Liver (tissue), 8 donors: ENCODE measurements at regions not wholly inside any gene's neighbourhood (a gene's known extent, or its start where the extent isn't known, plus 50 kb on each side); places are given as distances from the start of the nearest gene placed in this dataset.

ENCODE experiments used
- DNase-seq: peaks from one replicate; pipeline ENCODE4 v3.0.0-alpha.2; 2017; ENCODE audit warnings: low spot score
- H3K27ac ChIP-seq, 2 donors: one replicate each; pipeline ENCODE4 v1.7.0; 2013; ENCODE audit warnings: inconsistent platforms in 2 of 2, low read length in 2 of 2, control low read depth in 1 of 2, low read depth in 1 of 2, mild to moderate bottlenecking in 1 of 2
- H3K27me3 ChIP-seq, 4 donors: one replicate each; pipeline versions ENCODE4 v1.6.1 to v1.7.0; 2013; ENCODE audit warnings: low read length in 3 of 4, inconsistent platforms in 1 of 4, mild to moderate bottlenecking in 1 of 4, moderate library complexity in 1 of 4; ENCODE audit not compliant: control insufficient read depth in 4 of 4, insufficient read depth in 4 of 4
- H3K36me3 ChIP-seq, 4 donors: one replicate each; pipeline versions ENCODE4 v1.6.1 to v1.7.0; 2013; ENCODE audit warnings: low read length in 3 of 4, mild to moderate bottlenecking in 3 of 4, low read depth in 1 of 4, moderate library complexity in 1 of 4; ENCODE audit not compliant: control insufficient read depth in 4 of 4, insufficient read depth in 3 of 4
- H3K4me1 ChIP-seq, 4 donors: one replicate each; pipeline versions ENCODE4 v1.6.1 to v1.7.0; 2013; ENCODE audit warnings: low read length in 3 of 4, mild to moderate bottlenecking in 3 of 4, moderate library complexity in 1 of 4; ENCODE audit not compliant: control insufficient read depth in 4 of 4, insufficient read depth in 4 of 4
- H3K4me3 ChIP-seq, 3 donors: one replicate each; pipeline versions ENCODE4 v1.6.1 to v1.7.0; 2013; ENCODE audit warnings: low read length in 3 of 3, control low read depth in 1 of 3, low read depth in 1 of 3, mild to moderate bottlenecking in 1 of 3
- H3K9ac ChIP-seq, 2 donors: one replicate each; pipeline ENCODE4 v1.7.0; 2013; ENCODE audit warnings: low read length in 2 of 2, mild to moderate bottlenecking in 2 of 2, moderate library complexity in 2 of 2, control low read depth in 1 of 2, low read depth in 1 of 2
- H3K9me3 ChIP-seq, 4 donors: one replicate each; pipeline versions ENCODE4 v1.6.1 to v1.7.0; 2013; ENCODE audit warnings: low read length in 3 of 4; ENCODE audit not compliant: control insufficient read depth in 4 of 4
- EGR1 ChIP-seq, 2 donors: IDR thresholded peaks; 2 replicates each; pipeline ENCODE4 v1.6.1; 2016 to 2018; ENCODE audit warnings: antibody characterized with exemption in 2 of 2, low read depth in 2 of 2
- FOXA1 ChIP-seq: IDR thresholded peaks from 2 replicates; pipeline ENCODE4 v1.6.1; 2016; ENCODE audit warnings: antibody characterized with exemption
- FOXA2 ChIP-seq: IDR thresholded peaks from 2 replicates; pipeline ENCODE4 v1.6.1; 2016; ENCODE audit warnings: antibody characterized with exemption
- GABPA ChIP-seq, 2 donors: IDR thresholded peaks in 1 of 2; conservative IDR thresholded peaks in 1 of 2; 2 replicates each; pipeline ENCODE4 v1.6.1; 2016; ENCODE audit warnings: antibody characterized with exemption in 2 of 2, mild to moderate bottlenecking in 1 of 2, moderate library complexity in 1 of 2
- HNF4A ChIP-seq, 2 donors: conservative IDR thresholded peaks; 2 replicates each; pipeline ENCODE4 v1.6.1; 2016; ENCODE audit warnings: antibody characterized with exemption in 2 of 2, mild to moderate bottlenecking in 2 of 2
- HNF4G ChIP-seq: IDR thresholded peaks from 2 replicates; pipeline ENCODE4 v1.6.1; 2016; ENCODE audit warnings: antibody characterized with exemption
- JUND ChIP-seq, 2 donors: IDR thresholded peaks; 2 replicates each; pipeline ENCODE4 v1.6.1; 2016; ENCODE audit warnings: antibody characterized with exemption in 2 of 2
- MAX ChIP-seq: IDR thresholded peaks from 2 replicates; pipeline ENCODE4 v1.6.1; 2016; ENCODE audit warnings: antibody characterized with exemption
- RAD21 ChIP-seq, 2 donors: IDR thresholded peaks; 2 replicates each; pipeline ENCODE4 v1.6.1; 2016; ENCODE audit warnings: antibody characterized with exemption in 2 of 2, mild to moderate bottlenecking in 2 of 2
- RXRA ChIP-seq, 2 donors: IDR thresholded peaks; 2 replicates each; pipeline ENCODE4 v1.6.1; 2017 to 2018; ENCODE audit warnings: antibody characterized with exemption in 2 of 2, mild to moderate bottlenecking in 1 of 2
- SP1 ChIP-seq: IDR thresholded peaks from 2 replicates; pipeline ENCODE4 v1.6.1; 2018; ENCODE audit warnings: antibody characterized with exemption, mild to moderate bottlenecking
- YY1 ChIP-seq: IDR thresholded peaks from 2 replicates; pipeline ENCODE4 v1.6.1; 2016; ENCODE audit warnings: antibody characterized with exemption, mild to moderate bottlenecking
- ZBTB33 ChIP-seq: IDR thresholded peaks from 2 replicates; pipeline ENCODE4 v1.6.1; 2016; ENCODE audit warnings: antibody characterized with exemption
- WGBS: extraction: QIAGEN DNeasy Blood & Tissue Kit; methylation state at CpG from one replicate; pipeline ENCODE4 v1.1.7; 2013; 5-methylcytosine and 5-hydroxymethylcytosine counted together
- TF ChIP-seq, protein P1 (sequence below): IDR thresholded peaks from 2 replicates; pipeline ENCODE4 v1.6.1; 2016; ENCODE audit warnings: antibody characterized with exemption, mild to moderate bottlenecking
- TF ChIP-seq, protein P2 (sequence below): fragments of 150-350 bp; IDR thresholded peaks from 2 replicates; pipeline ENCODE4 v1.5.1; 2017; ENCODE audit warnings: improper control_type of control experiment, low read depth, low read length; ENCODE audit not compliant: missing input control
- donor health status: healthy.
- donor health status: healthy.
- donor health status: healthy.
- donor health status: healthy.
- donor health status: healthy.

DNA sequence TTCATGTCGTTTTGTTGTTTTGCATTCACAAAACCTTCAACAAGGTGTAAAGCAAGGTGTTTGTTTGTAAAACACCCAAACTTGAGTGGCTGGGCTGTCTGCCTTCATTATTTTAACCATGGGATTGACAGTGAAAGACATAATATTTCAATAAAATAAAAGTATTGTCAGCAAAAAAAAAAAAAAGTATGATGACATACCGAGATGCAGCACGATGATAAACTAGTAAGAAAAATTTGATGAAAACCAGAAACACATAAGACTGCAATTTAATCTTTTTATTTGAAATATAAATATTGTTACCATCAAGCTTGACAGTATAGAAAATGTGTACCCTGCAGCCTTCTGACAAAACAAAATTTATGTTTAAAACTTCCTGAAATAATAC is 419.3 kb upstream of the DYNLRB2 start:
- TF ChIP-seq RAD21 (IDR thresholded peaks at IDR 0.05) (no peak), HNF4A (conservative IDR thresholded peaks at IDR 0.05) (no peak), ZBTB33 (no peak), SP1 (no peak), FOXA2 (no peak), YY1 (no peak), GABPA (IDR thresholded peaks at IDR 0.05 in 1 of 2, conservative IDR thresholded peaks at IDR 0.05 in 1 of 2) (no peak), MAX (no peak), EGR1 (IDR thresholded peaks at IDR 0.05; ENCODE audit: low read depth in 2 of 2) (no peak), HNF4G (no peak), RXRA (IDR thresholded peaks at IDR 0.05) (no peak), FOXA1 (no peak), JUND (IDR thresholded peaks at IDR 0.05) (no peak)
- TF ChIP-seq, protein P1, sequence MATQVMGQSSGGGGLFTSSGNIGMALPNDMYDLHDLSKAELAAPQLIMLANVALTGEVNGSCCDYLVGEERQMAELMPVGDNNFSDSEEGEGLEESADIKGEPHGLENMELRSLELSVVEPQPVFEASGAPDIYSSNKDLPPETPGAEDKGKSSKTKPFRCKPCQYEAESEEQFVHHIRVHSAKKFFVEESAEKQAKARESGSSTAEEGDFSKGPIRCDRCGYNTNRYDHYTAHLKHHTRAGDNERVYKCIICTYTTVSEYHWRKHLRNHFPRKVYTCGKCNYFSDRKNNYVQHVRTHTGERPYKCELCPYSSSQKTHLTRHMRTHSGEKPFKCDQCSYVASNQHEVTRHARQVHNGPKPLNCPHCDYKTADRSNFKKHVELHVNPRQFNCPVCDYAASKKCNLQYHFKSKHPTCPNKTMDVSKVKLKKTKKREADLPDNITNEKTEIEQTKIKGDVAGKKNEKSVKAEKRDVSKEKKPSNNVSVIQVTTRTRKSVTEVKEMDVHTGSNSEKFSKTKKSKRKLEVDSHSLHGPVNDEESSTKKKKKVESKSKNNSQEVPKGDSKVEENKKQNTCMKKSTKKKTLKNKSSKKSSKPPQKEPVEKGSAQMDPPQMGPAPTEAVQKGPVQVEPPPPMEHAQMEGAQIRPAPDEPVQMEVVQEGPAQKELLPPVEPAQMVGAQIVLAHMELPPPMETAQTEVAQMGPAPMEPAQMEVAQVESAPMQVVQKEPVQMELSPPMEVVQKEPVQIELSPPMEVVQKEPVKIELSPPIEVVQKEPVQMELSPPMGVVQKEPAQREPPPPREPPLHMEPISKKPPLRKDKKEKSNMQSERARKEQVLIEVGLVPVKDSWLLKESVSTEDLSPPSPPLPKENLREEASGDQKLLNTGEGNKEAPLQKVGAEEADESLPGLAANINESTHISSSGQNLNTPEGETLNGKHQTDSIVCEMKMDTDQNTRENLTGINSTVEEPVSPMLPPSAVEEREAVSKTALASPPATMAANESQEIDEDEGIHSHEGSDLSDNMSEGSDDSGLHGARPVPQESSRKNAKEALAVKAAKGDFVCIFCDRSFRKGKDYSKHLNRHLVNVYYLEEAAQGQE, result no peak
- TF ChIP-seq, protein P2, sequence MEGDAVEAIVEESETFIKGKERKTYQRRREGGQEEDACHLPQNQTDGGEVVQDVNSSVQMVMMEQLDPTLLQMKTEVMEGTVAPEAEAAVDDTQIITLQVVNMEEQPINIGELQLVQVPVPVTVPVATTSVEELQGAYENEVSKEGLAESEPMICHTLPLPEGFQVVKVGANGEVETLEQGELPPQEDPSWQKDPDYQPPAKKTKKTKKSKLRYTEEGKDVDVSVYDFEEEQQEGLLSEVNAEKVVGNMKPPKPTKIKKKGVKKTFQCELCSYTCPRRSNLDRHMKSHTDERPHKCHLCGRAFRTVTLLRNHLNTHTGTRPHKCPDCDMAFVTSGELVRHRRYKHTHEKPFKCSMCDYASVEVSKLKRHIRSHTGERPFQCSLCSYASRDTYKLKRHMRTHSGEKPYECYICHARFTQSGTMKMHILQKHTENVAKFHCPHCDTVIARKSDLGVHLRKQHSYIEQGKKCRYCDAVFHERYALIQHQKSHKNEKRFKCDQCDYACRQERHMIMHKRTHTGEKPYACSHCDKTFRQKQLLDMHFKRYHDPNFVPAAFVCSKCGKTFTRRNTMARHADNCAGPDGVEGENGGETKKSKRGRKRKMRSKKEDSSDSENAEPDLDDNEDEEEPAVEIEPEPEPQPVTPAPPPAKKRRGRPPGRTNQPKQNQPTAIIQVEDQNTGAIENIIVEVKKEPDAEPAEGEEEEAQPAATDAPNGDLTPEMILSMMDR, result no peak
- Histone ChIP-seq H3K36me3 (no peaks in the 10 kb centered on the region), H3K4me3 (no peak overlapping the region), H3K4me1 (no peaks in the 10 kb centered on the region), H3K9ac (no peak overlapping the region), H3K27ac (no peak overlapping the region), H3K27me3 (peaks cover 0 to 4% (median 0%) of the 10 kb centered on the region in 4 donors), H3K9me3 (no peaks in the 10 kb centered on the region)
- WGBS, result 67% methylated on average over 3 of the region's 3 CpGs
- no peak for DNase-seq

- Histone ChIP-seq H3K27me3 (peaks cover 0 to 4% (median 0%) of the 10 kb centered on the region in 4 donors), H3K9ac (no peak overlapping the region), H3K4me3 (no peak overlapping the region), H3K9me3 (no peaks in the 10 kb centered on the region), H3K27ac (no peak overlapping the region), H3K4me1 (no peaks in the 10 kb centered on the region), H3K36me3 (no peaks in the 10 kb centered on the region)
- DNase-seq, result no peak
- TF ChIP-seq JUND (IDR thresholded peaks at IDR 0.05) (no peak), SP1 (no peak), HNF4G (no peak), FOXA2 (no peak), MAX (no peak), GABPA (IDR thresholded peaks at IDR 0.05 in 1 of 2, conservative IDR thresholded peaks at IDR 0.05 in 1 of 2) (no peak)
- TF ChIP-seq, protein P2, result no peak
- 48% methylated on average over 3 of the region's 3 CpGs for WGBS
These were observed 419.8 kb upstream of the DYNLRB2 start for GRCh38 chr16:80120899-80121521.
